Prostate gland (tissue), 2 donors: ENCODE measurements at regions not wholly inside any gene's neighbourhood (a gene's known extent, or its start where the extent isn't known, plus 50 kb on each side); places are given as distances from the start of the nearest gene placed in this dataset.

Source experiments
- CTCF ChIP-seq, 4 experiments: fragments of 200-600 bp in 2 of 4; fragments of 450-650 bp in 2 of 4; sonication (generic) in 2 of 4; IDR thresholded peaks; 1 replicate in 3 of 4; 2 replicates in 1 of 4; pipeline ENCODE4 v1.5.1; 2016 to 2019; ENCODE audit warnings: antibody characterized with exemption in 4 of 4, mild to moderate bottlenecking in 2 of 4, moderate library complexity in 2 of 4
- POLR2A ChIP-seq: fragments of 450-650 bp; IDR thresholded peaks from one replicate; pipeline ENCODE4 v1.6.1; 2016; ENCODE audit warnings: antibody characterized with exemption, mild to moderate bottlenecking
- POLR2AphosphoS5 ChIP-seq: sonication (generic); formaldehyde crosslinking; IDR thresholded peaks from one replicate; pipeline ENCODE4 v1.6.1; 2017; ENCODE audit warnings: antibody characterized with exemption

- TF ChIP-seq POLR2AphosphoS5 (no peak), CTCF (IDR thresholded peaks at IDR 0.05) (no peak), POLR2A (no peak)
Measured at GRCh38 chr5:121698690-121699089, 153.0 kb upstream of the FTMT start.
